GM21367 (cell line): ENCODE measurements at regions not wholly inside any gene's neighbourhood (a gene's known extent, or its start where the extent isn't known, plus 50 kb on each side); places are given as distances from the start of the nearest gene placed in this dataset.
A peak's percentile ranks its signal among the peaks of the same experiment; 100 is the strongest.
"Not testable (repeated sequence)": the region's sequence is repeated elsewhere in the genome, so short reads cannot be mapped to it uniquely, and the experiment has no call there.

Source experiments
- ATAC-seq: cut with Tn5 transposase; IDR thresholded peaks from one replicate; pipeline ENCODE4 v1.9.1; 2021; ENCODE audit not compliant: unreplicated experiment

- ATAC-seq = no peak
These were observed 110.1 kb downstream of the NPTX2 start for GRCh38 chr7:98727146-98727709.

GRCh38 chr7:98728555-98728954 lies 111.5 kb downstream of the NPTX2 start:
- ATAC-seq = no peak

GRCh38 chr7:98729121-98729520 lies 112.0 kb downstream of the NPTX2 start:
- no peak for ATAC-seq

- no peak for ATAC-seq
These were observed 113.2 kb downstream of the NPTX2 start for GRCh38 chr7:98730326-98730725.

GRCh38 chr7:98731651-98732050 lies 114.6 kb downstream of the NPTX2 start:
- no peak for ATAC-seq

GRCh38 chr7:98733036-98733435 lies 116.0 kb downstream of the NPTX2 start:
- ATAC-seq = peak; percentile 65

- no peak for ATAC-seq
These were observed 118.7 kb downstream of the NPTX2 start for GRCh38 chr7:98735801-98736200.

GRCh38 chr7:98736461-98736860 lies 119.4 kb downstream of the NPTX2 start:
- not testable (repeated sequence) for ATAC-seq

GRCh38 chr7:98737176-98737575 lies 120.1 kb downstream of the NPTX2 start:
- ATAC-seq = no peak

GRCh38 chr7:98740643-98741042 lies 123.6 kb downstream of the NPTX2 start:
- ATAC-seq = no peak

- no peak for ATAC-seq
These were observed 124.0 kb downstream of the TMEM130 start for GRCh38 chr7:98745722-98746318.

- ATAC-seq = no peak
These were observed 121.7 kb downstream of the TMEM130 start for GRCh38 chr7:98748090-98748489.

- no peak for ATAC-seq
These were observed 116.6 kb downstream of the TMEM130 start for GRCh38 chr7:98753176-98753575.

- ATAC-seq = no peak
These were observed 115.8 kb downstream of the TMEM130 start for GRCh38 chr7:98753989-98754479.

- no peak for ATAC-seq
These were observed 114.5 kb downstream of the TMEM130 start for GRCh38 chr7:98755138-98755898.

GRCh38 chr7:98758157-98758556 lies 111.7 kb downstream of the TMEM130 start:
- no peak for ATAC-seq

GRCh38 chr7:98760201-98760651 lies 109.6 kb downstream of the TMEM130 start:
- ATAC-seq = no peak

GRCh38 chr7:98761225-98761624 lies 108.6 kb downstream of the TMEM130 start:
- no peak for ATAC-seq

GRCh38 chr7:98762620-98763019 lies 107.2 kb downstream of the TMEM130 start:
- no peak for ATAC-seq

GRCh38 chr7:98763441-98763840 lies 106.4 kb downstream of the TMEM130 start:
- ATAC-seq = no peak

- ATAC-seq = no peak
These were observed 104.9 kb downstream of the TMEM130 start for GRCh38 chr7:98764946-98765345.

- not testable (repeated sequence) for ATAC-seq
These were observed 99.7 kb downstream of the TMEM130 start for GRCh38 chr7:98770085-98770484.
